ENCODE measurements at regions not wholly inside any gene's neighbourhood (a gene's known extent, or its start where the extent isn't known, plus 50 kb on each side); places are given as distances from the start of the nearest gene placed in this dataset.
A peak's percentile ranks its signal among the peaks of the same experiment; 100 is the strongest.

DNA sequence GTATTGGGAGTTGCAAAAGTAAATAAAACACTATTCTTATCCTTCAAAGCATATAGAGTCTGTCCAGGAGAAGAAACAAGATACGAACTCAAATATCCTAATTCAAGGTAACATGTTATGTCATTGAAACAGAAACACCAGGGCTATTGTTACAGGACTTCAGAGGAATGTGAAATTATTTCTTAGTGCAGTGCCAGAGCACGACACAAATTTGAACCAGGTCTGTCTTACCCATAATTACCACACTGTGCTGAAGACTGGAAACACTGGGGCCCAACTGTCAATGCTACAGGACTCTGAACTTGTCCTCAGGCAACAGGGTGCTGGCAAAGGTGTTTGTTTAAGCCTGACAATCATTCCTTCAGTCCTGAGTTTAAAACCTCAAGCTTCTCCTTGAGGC, 633.6 kb upstream of the UBE2E2 start:
- no peaks in the 10 kb centered on the region for H3K4me1 ChIP-seq
- no peak overlapping the region for H3K4me3 ChIP-seq
- H3K36me3 ChIP-seq, result no peaks in the 10 kb centered on the region
- TF ChIP-seq, protein P1, sequence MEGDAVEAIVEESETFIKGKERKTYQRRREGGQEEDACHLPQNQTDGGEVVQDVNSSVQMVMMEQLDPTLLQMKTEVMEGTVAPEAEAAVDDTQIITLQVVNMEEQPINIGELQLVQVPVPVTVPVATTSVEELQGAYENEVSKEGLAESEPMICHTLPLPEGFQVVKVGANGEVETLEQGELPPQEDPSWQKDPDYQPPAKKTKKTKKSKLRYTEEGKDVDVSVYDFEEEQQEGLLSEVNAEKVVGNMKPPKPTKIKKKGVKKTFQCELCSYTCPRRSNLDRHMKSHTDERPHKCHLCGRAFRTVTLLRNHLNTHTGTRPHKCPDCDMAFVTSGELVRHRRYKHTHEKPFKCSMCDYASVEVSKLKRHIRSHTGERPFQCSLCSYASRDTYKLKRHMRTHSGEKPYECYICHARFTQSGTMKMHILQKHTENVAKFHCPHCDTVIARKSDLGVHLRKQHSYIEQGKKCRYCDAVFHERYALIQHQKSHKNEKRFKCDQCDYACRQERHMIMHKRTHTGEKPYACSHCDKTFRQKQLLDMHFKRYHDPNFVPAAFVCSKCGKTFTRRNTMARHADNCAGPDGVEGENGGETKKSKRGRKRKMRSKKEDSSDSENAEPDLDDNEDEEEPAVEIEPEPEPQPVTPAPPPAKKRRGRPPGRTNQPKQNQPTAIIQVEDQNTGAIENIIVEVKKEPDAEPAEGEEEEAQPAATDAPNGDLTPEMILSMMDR (IDR thresholded peaks at IDR 0.05), result no peak
- no peak for ATAC-seq
- H3K27ac ChIP-seq, result no peak overlapping the region
- no peak for DNase-seq
- no peaks in the 10 kb centered on the region for H3K9me3 ChIP-seq
- H3K27me3 ChIP-seq, result no peaks in the 10 kb centered on the region
- intact Hi-C loops (cut with DNase I), result no loop called here

DNA sequence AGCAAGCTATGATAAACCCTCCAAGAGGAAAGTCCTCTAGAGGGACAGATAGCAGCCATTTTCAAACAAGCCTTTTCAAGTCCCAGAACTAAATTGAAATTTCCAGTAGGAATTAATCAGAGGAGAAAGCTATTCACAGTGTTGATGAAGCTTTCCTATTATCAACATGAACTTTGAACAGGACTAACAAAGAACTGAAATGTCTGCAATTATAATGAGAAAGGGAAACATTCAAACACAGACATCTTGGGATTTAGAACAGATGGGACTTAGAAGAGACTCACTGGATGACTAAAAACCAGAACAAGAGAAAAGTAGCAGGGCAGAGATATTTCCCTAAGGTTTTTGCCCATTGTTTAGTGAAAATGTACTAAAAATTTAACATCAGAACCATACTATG, 622.1 kb upstream of the UBE2E2 start:
- ATAC-seq, result no peak
- Histone ChIP-seq H3K4me1 (no peaks in the 10 kb centered on the region), H3K4me3 (no peak overlapping the region), H3K27me3 (no peaks in the 10 kb centered on the region), H3K9me3 (no peaks in the 10 kb centered on the region), H3K27ac (no peak overlapping the region), H3K36me3 (no peaks in the 10 kb centered on the region)
- no peak for DNase-seq
- intact Hi-C loops (cut with DNase I), result no loop called here
- TF ChIP-seq, protein P1 (IDR thresholded peaks at IDR 0.05), result no peak

DNA sequence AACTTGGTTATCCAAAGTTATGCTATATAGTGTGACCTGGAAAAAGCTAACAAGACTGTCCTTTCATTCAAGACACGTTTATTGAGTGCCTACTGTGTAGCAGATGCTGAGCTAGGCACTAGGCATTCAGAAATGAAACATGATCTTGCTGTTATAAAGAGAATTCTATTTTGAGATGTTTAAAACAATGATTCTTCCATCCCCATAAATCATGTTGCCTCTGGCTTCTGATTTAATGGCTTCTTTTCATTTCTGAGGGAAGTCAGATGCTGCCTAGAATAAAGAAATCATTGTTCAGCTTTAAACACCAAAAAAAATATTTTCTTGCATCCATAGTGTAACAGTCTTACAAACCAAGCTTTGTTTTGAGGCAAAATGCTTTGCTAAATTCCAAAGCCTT, 620.9 kb upstream of the UBE2E2 start:
- Histone ChIP-seq H3K36me3 (no peaks in the 10 kb centered on the region), H3K27ac (no peak overlapping the region), H3K27me3 (no peaks in the 10 kb centered on the region), H3K4me1 (no peaks in the 10 kb centered on the region), H3K4me3 (no peak overlapping the region), H3K9me3 (no peaks in the 10 kb centered on the region)
- TF ChIP-seq, protein P1 (IDR thresholded peaks at IDR 0.05), result no peak
- DNase-seq, result no peak
- no peak for ATAC-seq
- intact Hi-C loops (cut with DNase I), result no loop called here

DNA sequence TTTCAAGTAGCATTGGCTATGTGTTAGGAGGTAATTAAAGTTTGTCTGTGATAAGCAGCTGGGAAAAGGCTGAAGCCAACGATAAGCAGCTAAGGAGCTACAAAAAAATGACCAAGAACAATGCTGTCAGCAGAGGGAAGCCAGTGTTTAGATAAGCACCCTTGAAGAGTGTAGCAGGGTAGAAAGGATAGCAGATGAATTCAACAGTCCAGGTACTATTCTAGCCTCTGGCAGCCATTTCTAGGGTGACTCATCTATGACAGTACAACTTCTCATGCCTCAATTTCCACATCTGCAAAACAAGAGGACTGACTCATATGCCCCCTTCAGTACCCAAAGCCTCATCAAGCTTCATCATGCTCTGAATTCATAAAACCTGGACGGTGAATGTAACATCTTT, 617.6 kb upstream of the UBE2E2 start:
- Histone ChIP-seq H3K36me3 (no peaks in the 10 kb centered on the region), H3K4me1 (no peaks in the 10 kb centered on the region), H3K9me3 (no peaks in the 10 kb centered on the region), H3K4me3 (no peak overlapping the region), H3K27ac (no peak overlapping the region), H3K27me3 (no peaks in the 10 kb centered on the region)
- TF ChIP-seq, protein P1 (IDR thresholded peaks at IDR 0.05), result no peak
- DNase-seq (peak in 1 of 4 donors; percentile 6), ATAC-seq (no peak)
- intact Hi-C loops (cut with DNase I), result no loop called here

DNA sequence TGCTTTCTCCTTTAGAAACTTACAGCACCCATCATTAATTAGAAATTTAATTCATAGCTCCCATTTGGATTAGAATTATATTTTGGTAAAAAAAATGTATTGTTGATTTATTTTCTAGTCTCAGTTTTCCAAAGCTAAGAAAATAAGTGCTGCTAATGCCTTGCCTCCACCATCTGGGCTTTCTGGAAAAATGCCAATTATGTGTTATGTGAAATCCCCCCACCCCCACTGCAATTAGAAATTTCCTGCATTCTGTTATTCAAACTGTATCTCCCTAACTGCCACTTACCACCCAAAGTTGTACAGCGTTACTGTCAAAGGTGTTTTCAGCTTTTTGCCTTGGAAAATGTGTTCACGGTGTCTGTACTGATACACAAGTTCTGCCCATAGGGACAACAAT, 617.2 kb upstream of the UBE2E2 start:
- no peak overlapping the region for H3K27ac ChIP-seq
- no peaks in the 10 kb centered on the region for H3K27me3 ChIP-seq

More for the DNA sequence above, 617.2 kb upstream of the UBE2E2 start:
- ATAC-seq (no peak), DNase-seq (peak in 2 of 4 donors; percentile 36 to 49)
- Histone ChIP-seq H3K4me1 (no peaks in the 10 kb centered on the region), H3K4me3 (no peak overlapping the region), H3K36me3 (no peaks in the 10 kb centered on the region), H3K9me3 (no peaks in the 10 kb centered on the region)
- intact Hi-C loops (cut with DNase I), result no loop called here
- TF ChIP-seq, protein P1 (IDR thresholded peaks at IDR 0.05), result no peak

Data from left lung (tissue), 4 donors.